AG09309 (cell line): ENCODE measurements at regions not wholly inside any gene's neighbourhood (a gene's known extent, or its start where the extent isn't known, plus 50 kb on each side); places are given as distances from the start of the nearest gene placed in this dataset.
"Not testable (repeated sequence)": the region's sequence is repeated elsewhere in the genome, so short reads cannot be mapped to it uniquely, and the experiment has no call there.

Experiments used
- DNase-seq: peaks from one replicate; pipeline ENCODE4 v3.0.0-alpha.2; 2010; ENCODE audit warnings: low read depth
- H3K4me3 ChIP-seq: 2 replicates; pipeline ENCODE4 v1.5.1; 2011; ENCODE audit warnings: mild to moderate bottlenecking, low read depth, low read length, moderate library complexity; ENCODE audit not compliant: control insufficient read depth
- CTCF ChIP-seq: IDR thresholded peaks from 2 replicates; pipeline ENCODE4 v1.5.1; 2011; ENCODE audit warnings: mild to moderate bottlenecking, low read depth, low read length, inconsistent platforms; ENCODE audit not compliant: insufficient read depth, control insufficient read depth; ENCODE audit errors: missing control alignments

- no peak overlapping the region for H3K4me3 ChIP-seq
- TF ChIP-seq CTCF = no peak
- DNase-seq = no peak
These were observed 775.4 kb downstream of the NTRK3 start for GRCh38 chr15:87481126-87481525.

DNA sequence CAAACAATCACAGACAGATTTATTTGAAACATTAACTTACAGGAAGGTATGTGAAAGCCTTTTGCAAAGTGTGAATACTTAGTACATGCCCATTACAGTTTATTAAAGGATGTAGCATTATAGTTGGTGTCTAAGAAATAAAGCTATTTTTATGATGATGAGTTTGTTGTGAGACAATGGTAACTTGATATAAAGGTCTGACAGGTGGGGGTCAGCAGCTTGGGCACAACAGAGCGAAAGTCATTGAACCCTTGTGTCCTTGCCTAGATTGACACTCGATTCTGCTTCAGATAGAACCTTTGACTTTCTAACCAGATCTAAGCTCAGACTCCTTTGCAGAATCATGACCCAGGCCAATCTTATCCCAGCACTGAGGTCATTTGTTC is 777.9 kb downstream of the NTRK3 start:
- no peak for TF ChIP-seq CTCF
- no peak for DNase-seq
- H3K4me3 ChIP-seq = no peak overlapping the region

DNA sequence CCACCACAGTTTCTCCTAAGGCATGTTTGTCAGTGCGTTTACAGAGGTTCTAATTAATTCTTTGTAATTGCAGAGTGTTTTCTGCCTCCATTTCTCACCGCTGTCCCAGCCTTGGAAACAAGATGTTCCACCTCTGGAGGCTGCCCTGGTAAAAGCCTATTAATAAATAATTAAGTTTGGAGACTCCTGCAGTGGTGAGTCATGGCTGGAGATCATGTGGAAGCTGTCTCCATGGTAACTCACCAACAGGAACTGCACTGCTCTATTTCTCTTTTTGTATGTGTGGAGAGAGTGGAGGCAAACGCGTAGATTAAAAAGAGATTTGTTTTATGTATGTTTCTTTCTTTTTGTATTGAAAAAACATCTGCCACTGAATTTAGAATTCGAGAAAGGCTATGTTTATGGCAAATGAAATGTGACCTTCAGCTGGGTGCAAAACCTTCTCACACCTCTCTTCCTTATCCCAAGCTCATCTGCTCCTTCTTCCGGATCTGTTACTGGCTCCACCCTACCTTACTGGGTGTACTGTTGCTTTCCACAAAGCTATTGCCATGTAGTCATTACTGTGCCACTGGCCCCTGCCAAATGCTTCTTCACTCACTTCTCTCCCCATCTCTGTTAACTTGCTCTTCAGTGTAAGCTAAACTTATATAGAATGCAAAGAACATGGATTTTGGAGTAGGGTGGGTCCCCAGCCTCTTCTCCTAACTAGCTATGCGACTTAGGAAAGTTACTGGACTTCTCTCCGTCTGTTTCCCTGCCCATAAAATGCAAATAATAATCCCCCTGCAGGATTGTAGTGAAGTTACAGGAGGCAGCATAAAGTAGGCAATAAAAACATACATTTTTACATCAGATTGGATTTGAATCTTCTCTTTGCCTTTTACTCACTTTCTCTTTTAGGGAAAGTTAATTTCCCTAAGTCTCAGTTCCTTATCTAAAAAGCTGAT is 778.5 kb downstream of the NTRK3 start:
- TF ChIP-seq CTCF = peak; percentile 10
- H3K4me3 ChIP-seq = no peak overlapping the region
- DNase-seq = peak; percentile 16

- TF ChIP-seq CTCF = no peak
- no peak overlapping the region for H3K4me3 ChIP-seq
- no peak for DNase-seq
These were observed 779.5 kb downstream of the NTRK3 start for GRCh38 chr15:87477026-87477425.

DNA sequence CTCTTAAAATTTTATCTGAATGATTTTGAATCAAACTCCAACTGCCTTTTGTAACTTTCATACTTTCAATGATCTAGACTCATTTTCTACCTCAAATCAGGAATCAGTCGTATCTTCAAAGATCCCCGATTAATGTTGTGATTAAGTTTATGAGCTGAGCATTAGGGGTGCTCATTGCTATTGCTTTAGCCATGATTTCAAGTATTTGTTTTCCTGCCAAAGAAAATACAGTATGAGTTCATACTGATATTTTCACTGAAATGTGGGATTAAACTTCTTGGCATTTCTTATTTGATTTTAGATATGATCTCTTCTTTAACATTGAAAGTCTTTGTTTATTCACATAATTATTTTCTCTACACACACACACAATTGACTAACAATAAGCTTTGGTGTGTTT is 785.6 kb downstream of the NTRK3 start:
- no peak for TF ChIP-seq CTCF
- H3K4me3 ChIP-seq = no peak overlapping the region
- DNase-seq = no peak

DNA sequence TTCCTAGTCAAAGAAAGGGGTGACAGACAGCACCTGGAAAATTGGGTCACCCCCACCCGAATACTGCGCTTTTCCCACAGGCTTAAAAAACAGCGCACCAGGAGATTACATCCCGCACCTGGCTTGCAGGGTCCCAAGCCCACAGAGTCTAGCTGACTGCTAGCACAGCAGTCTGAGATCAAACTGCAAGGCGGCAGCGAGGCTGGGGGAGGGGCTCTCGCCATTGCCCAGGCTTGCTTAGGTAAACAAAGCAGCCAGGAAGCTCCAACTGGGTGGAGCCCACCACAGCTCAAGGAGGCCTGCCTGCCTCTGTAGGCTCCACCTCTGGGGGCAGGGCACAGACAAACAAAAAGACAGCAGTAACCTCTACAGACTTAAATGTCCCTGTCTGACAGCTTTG is 792.6 kb downstream of the NTRK3 start:
- H3K4me3 ChIP-seq, DNase-seq: not testable (repeated sequence)

- peak; percentile 17 for DNase-seq
- no peak overlapping the region for H3K4me3 ChIP-seq
- no peak for TF ChIP-seq CTCF
These were observed 794.9 kb downstream of the NTRK3 start for GRCh38 chr15:87461631-87462030.
